Stimulated activated CD4-positive, alpha-beta T cell treated with anti-CD3 and anti-CD28 coated beads, Interleukin-4, amount 100 ng/mL, for 4 hours (primary cell): ENCODE measurements at regions not wholly inside any gene's neighbourhood (a gene's known extent, or its start where the extent isn't known, plus 50 kb on each side); places are given as distances from the start of the nearest gene placed in this dataset.
"Not testable (repeated sequence)": the region's sequence is repeated elsewhere in the genome, so short reads cannot be mapped to it uniquely, and the experiment has no call there.

Experiments used
- DNase-seq, 2 experiments: peaks; one replicate each; pipeline ENCODE4 v3.0.0-alpha.2; 2020

GRCh38 chrX:122850326-122850725 lies 333.8 kb upstream of the GRIA3 start:
- no peak for DNase-seq

GRCh38 chrX:122856205-122856604 lies 327.9 kb upstream of the GRIA3 start:
- no peak for DNase-seq

- no peak for DNase-seq
Observed at GRCh38 chrX:122857734-122858133, 326.3 kb upstream of the GRIA3 start.

- no peak for DNase-seq
Observed at GRCh38 chrX:122863067-122863466, 321.0 kb upstream of the GRIA3 start.

- no peak for DNase-seq
Observed at GRCh38 chrX:122866532-122866931, 317.5 kb upstream of the GRIA3 start.

GRCh38 chrX:122868631-122869030 lies 315.4 kb upstream of the GRIA3 start:
- DNase-seq, result no peak

GRCh38 chrX:122869171-122869570 lies 314.9 kb upstream of the GRIA3 start:
- DNase-seq, result no peak

- no peak for DNase-seq
Observed at GRCh38 chrX:122878269-122878668, 305.8 kb upstream of the GRIA3 start.

GRCh38 chrX:122880952-122881351 lies 303.1 kb upstream of the GRIA3 start:
- DNase-seq, result no peak

- no peak for DNase-seq
Observed at GRCh38 chrX:122890729-122891128, 293.3 kb upstream of the GRIA3 start.

GRCh38 chrX:122906726-122907125 lies 277.4 kb upstream of the GRIA3 start:
- DNase-seq, result no peak

- no peak for DNase-seq
Observed at GRCh38 chrX:122907375-122907774, 276.7 kb upstream of the GRIA3 start.

GRCh38 chrX:122910697-122911096 lies 273.4 kb upstream of the GRIA3 start:
- DNase-seq, result no peak

GRCh38 chrX:122913134-122913533 lies 270.9 kb upstream of the GRIA3 start:
- DNase-seq, result no peak

GRCh38 chrX:122913764-122914163 lies 270.3 kb upstream of the GRIA3 start:
- no peak for DNase-seq

GRCh38 chrX:122914256-122914655 lies 269.8 kb upstream of the GRIA3 start:
- DNase-seq, result no peak

- no peak for DNase-seq
Observed at GRCh38 chrX:122934131-122934530, 249.9 kb upstream of the GRIA3 start.

- no peak for DNase-seq
Observed at GRCh38 chrX:122940199-122940598, 243.9 kb upstream of the GRIA3 start.

GRCh38 chrX:122941806-122942205 lies 242.3 kb upstream of the GRIA3 start:
- DNase-seq, result no peak

GRCh38 chrX:122943918-122944317 lies 240.2 kb upstream of the GRIA3 start:
- DNase-seq, result no peak

GRCh38 chrX:122945328-122945727 lies 238.8 kb upstream of the GRIA3 start:
- DNase-seq, result no peak

- no peak for DNase-seq
Observed at GRCh38 chrX:122972604-122973003, 211.5 kb upstream of the GRIA3 start.

GRCh38 chrX:122982521-122982920 lies 201.6 kb upstream of the GRIA3 start:
- DNase-seq, result no peak

- not testable (repeated sequence) for DNase-seq
Observed at GRCh38 chrX:123002844-123003243, 181.2 kb upstream of the GRIA3 start.

- DNase-seq, result no peak
Observed at GRCh38 chrX:123013141-123013540, 170.9 kb upstream of the GRIA3 start.

GRCh38 chrX:123036401-123036800 lies 147.7 kb upstream of the GRIA3 start:
- DNase-seq, result no peak
